IMR-90 (cell line): ENCODE measurements at regions not wholly inside any gene's neighbourhood (a gene's known extent, or its start where the extent isn't known, plus 50 kb on each side); places are given as distances from the start of the nearest gene placed in this dataset.

Source experiments
- ATAC-seq: fragments of 200-7000 bp; cut with Tn5 transposase; 2 replicates; pipeline ENCODE4 v1.9.1; 2020; ENCODE audit warnings: low read depth, mild to moderate bottlenecking, moderate library complexity
- BruUV-seq: library from RNA; stranded (reverse); fragments of 400-500 nt; replicated peaks from 2 replicates; lab custom pipeline; 2021; lab: Mats Ljungman, UMichigan
- CTCF ChIA-PET: fragments of 300-600 bp; formaldehyde crosslinking; extraction: SDS; loops from one replicate; lab custom pipeline; 2021; ENCODE audit warnings: antibody characterized with exemption; lab: Yijun Ruan, JAX
- POLR2A ChIA-PET: fragments of 300-600 bp; sonication (Branson Sonifier 250); formaldehyde crosslinking; loops from one replicate; lab custom pipeline; 2022; ENCODE audit warnings: antibody characterized with exemption; ENCODE audit not compliant: unreplicated experiment; lab: Charles Lee
- DNase-seq: peaks from one replicate; pipeline ENCODE4 v3.0.0; 2013
- H2AFZ ChIP-seq: replicated peaks from 2 replicates; pipeline ENCODE3; 2013; ENCODE audit warnings: low read length, mild to moderate bottlenecking; ENCODE audit not compliant: poor library complexity
- H2AK5ac ChIP-seq: 2 replicates; pipeline ENCODE4 v1.6.1; 2013; ENCODE audit warnings: low read depth, low read length, inconsistent platforms
- H2AK9ac ChIP-seq: replicated peaks from 2 replicates; pipeline ENCODE3; 2013; ENCODE audit warnings: mild to moderate bottlenecking, low read depth, low read length, moderate library complexity; ENCODE audit not compliant: poor library complexity
- H2BK120ac ChIP-seq: 2 replicates; pipeline ENCODE4 v1.6.1; 2013; ENCODE audit warnings: low read depth, low read length, inconsistent platforms
- H2BK15ac ChIP-seq: 3 replicates; pipeline ENCODE4 v1.6.1; 2013; ENCODE audit warnings: low read depth, low read length, inconsistent platforms
- H2BK20ac ChIP-seq: 2 replicates; pipeline ENCODE4 v1.6.1; 2013; ENCODE audit warnings: low read depth, mild to moderate bottlenecking, inconsistent platforms, low read length, moderate library complexity
- H2BK5ac ChIP-seq: 2 replicates; pipeline ENCODE4 v1.6.1; 2013; ENCODE audit warnings: mild to moderate bottlenecking, low read depth, low read length, inconsistent platforms; ENCODE audit not compliant: poor library complexity, severe bottlenecking
- H3K14ac ChIP-seq: replicated peaks from 2 replicates; pipeline ENCODE4 v1.6.1; 2013; ENCODE audit warnings: low read depth, low read length, inconsistent platforms
- H3K18ac ChIP-seq: 2 replicates; pipeline ENCODE4 v1.6.1; 2013; ENCODE audit warnings: low read depth, low read length, control low read depth
- H3K23ac ChIP-seq: 2 replicates; pipeline ENCODE4 v1.6.1; 2013; ENCODE audit warnings: low read depth, low read length, inconsistent platforms
- H3K27ac ChIP-seq: 2 replicates; pipeline ENCODE4 v1.5.1; 2013; ENCODE audit warnings: mild to moderate bottlenecking, control low read depth, low read length; ENCODE audit not compliant: insufficient read depth
- H3K27me3 ChIP-seq: 2 replicates; pipeline ENCODE4 v1.6.1; 2013; ENCODE audit warnings: low read length; ENCODE audit not compliant: control insufficient read depth, insufficient read depth
- H3K36me3 ChIP-seq: 2 replicates; pipeline ENCODE4 v1.6.1; 2013; ENCODE audit warnings: low read length, mixed read lengths; ENCODE audit not compliant: control insufficient read depth, insufficient read depth
- H3K4ac ChIP-seq: 2 replicates; pipeline ENCODE4 v1.6.1; 2013; ENCODE audit warnings: low read depth, low read length, inconsistent platforms
- H3K4me1 ChIP-seq: 2 replicates; pipeline ENCODE4 v1.6.1; 2013; ENCODE audit warnings: low read length, mixed read lengths; ENCODE audit not compliant: control insufficient read depth, insufficient read depth
- H3K4me2 ChIP-seq: 2 replicates; pipeline ENCODE4 v1.6.1; 2013; ENCODE audit warnings: low read depth, mild to moderate bottlenecking, control low read depth, low read length, moderate library complexity
- H3K4me3 ChIP-seq: 2 replicates; pipeline ENCODE4 v1.5.1; 2013; ENCODE audit warnings: low read depth, mild to moderate bottlenecking, control low read depth, low read length, moderate library complexity; ENCODE audit not compliant: insufficient read depth
- H3K56ac ChIP-seq: 2 replicates; pipeline ENCODE4 v1.6.1; 2013; ENCODE audit warnings: low read length, inconsistent platforms; ENCODE audit not compliant: insufficient read depth; ENCODE audit errors: extremely low read depth
- H3K79me1 ChIP-seq, 2 experiments: 2 replicates each; pipeline ENCODE4 v1.6.1; 2013; ENCODE audit warnings: low read length in 2 of 2, inconsistent platforms in 1 of 2, low read depth in 1 of 2
- H3K9ac ChIP-seq: 2 replicates; pipeline ENCODE4 v1.6.1; 2013; ENCODE audit warnings: low read depth, low read length, control low read depth
- H3K9me1 ChIP-seq: 2 replicates; pipeline ENCODE4 v1.6.1; 2013; ENCODE audit warnings: low read length, inconsistent platforms; ENCODE audit not compliant: insufficient read depth
- H3K9me3 ChIP-seq: 2 replicates; pipeline ENCODE4 v1.6.1; 2013; ENCODE audit warnings: low read length; ENCODE audit not compliant: control insufficient read depth, insufficient read depth
- H4K20me1 ChIP-seq: 2 replicates; pipeline ENCODE4 v1.6.1; 2013; ENCODE audit warnings: low read length, inconsistent platforms; ENCODE audit not compliant: insufficient read depth
- H4K5ac ChIP-seq: 2 replicates; pipeline ENCODE4 v1.6.1; 2013; ENCODE audit warnings: mild to moderate bottlenecking, low read depth, low read length, control low read depth
- H4K8ac ChIP-seq, 2 experiments: 2 replicates each; pipeline ENCODE4 v1.6.1; 2013; ENCODE audit warnings: low read depth in 2 of 2, low read length in 2 of 2, control low read depth in 1 of 2, inconsistent platforms in 1 of 2
- H4K91ac ChIP-seq: 2 replicates; pipeline ENCODE4 v1.6.1; 2013; ENCODE audit warnings: low read depth, low read length, inconsistent platforms; ENCODE audit not compliant: insufficient read depth
- CHD1 ChIP-seq: IDR thresholded peaks from 2 replicates; pipeline ENCODE4 v1.6.1; 2012; ENCODE audit warnings: low read depth, low read length, improper control_type of control experiment
- ELK1 ChIP-seq: fragments of 150-350 bp; IDR thresholded peaks from 2 replicates; pipeline ENCODE4 v1.6.1; 2016; ENCODE audit warnings: low read depth, mild to moderate bottlenecking, low read length, moderate library complexity, borderline replicate concordance
- MAZ ChIP-seq: IDR thresholded peaks from 2 replicates; pipeline ENCODE4 v1.6.1; 2012; ENCODE audit warnings: low read depth, mild to moderate bottlenecking, low read length, improper control_type of control experiment, moderate library complexity, borderline replicate concordance
- RFX5 ChIP-seq: IDR thresholded peaks from 2 replicates; pipeline ENCODE4 v1.8.0; 2012; ENCODE audit warnings: low read depth, mild to moderate bottlenecking, low read length, moderate library complexity
- SMC3 ChIP-seq: fragments of 150-350 bp; IDR thresholded peaks from 2 replicates; pipeline ENCODE4 v1.6.1; 2016; ENCODE audit warnings: low read depth, mild to moderate bottlenecking, antibody characterized with exemption, low read length, moderate library complexity
- WGBS, 2 experiments: methylation state at CpG; one replicate each; pipeline versions ENCODE4 v1.1.5 to v1.1.7; 2013; ENCODE audit warnings: missing lambda C conversion rate in 2 of 2; ENCODE audit not compliant: insufficient read length in 1 of 2; ENCODE audit errors: extremely low coverage in 2 of 2; 5-methylcytosine and 5-hydroxymethylcytosine counted together
- dilution Hi-C: fragments of 300-500 bp; cut with HindIII; formaldehyde crosslinking; loops from one replicate; pipeline ENCODE4 v1.14.3; 2018; ENCODE audit warnings: low sequenced_read_pairs; ENCODE audit not compliant: unreplicated experiment
- in situ Hi-C: fragments of 300-500 bp; cut with MboI; formaldehyde crosslinking; loops from 3 replicates; pipeline ENCODE4 v1.14.3; 2019; ENCODE audit warnings: low sequenced_read_pairs, inconsistent platforms, mixed read lengths
- intact Hi-C: fragments of 100-400 bp; cut with micrococcal nuclease; formaldehyde crosslinking; loops from 2 replicates; pipeline ENCODE4 v1.10.0; 2022
- TF ChIP-seq, protein P1 (sequence below): conservative IDR thresholded peaks from 2 replicates; pipeline ENCODE4 v1.5.1; 2012; ENCODE audit warnings: mild to moderate bottlenecking, low read depth, low read length, improper control_type of control experiment
- TF ChIP-seq, protein P2 (sequence below): fragments of 150-350 bp; IDR thresholded peaks from 2 replicates; pipeline ENCODE4 v1.6.1; 2017; ENCODE audit warnings: mild to moderate bottlenecking, antibody characterized with exemption, low read length, low read depth

GRCh38 chr11:86184728-86185380 is 59.7 kb upstream of the EED start:
- Histone ChIP-seq H3K9me3 (no peaks in the 10 kb centered on the region), H3K23ac (no peak overlapping the region), H3K79me1 (0 out of 4 replicates have a peak, but pooled peaks cover 0 to 7% of the 10 kb centered on the region in 2 experiments), H3K36me3 (no peaks in the 10 kb centered on the region), H4K5ac (no peak overlapping the region), H4K91ac (no peak overlapping the region), H3K4me1 (peaks cover 5% of the 10 kb centered on the region), H3K4ac (no peak overlapping the region), H3K27me3 (no peaks in the 10 kb centered on the region), H3K4me2 (no peak overlapping the region), H3K27ac (no peak overlapping the region), H2BK5ac (no peak overlapping the region), H2AK9ac (no peak overlapping the region), H2AK5ac (no peak overlapping the region), H2BK20ac (no peak overlapping the region; the same call in 1 of the 2 replicates), H3K18ac (no peak overlapping the region), H3K14ac (no peak overlapping the region), H4K20me1 (no peaks in the 10 kb centered on the region), H2BK15ac (no peak overlapping the region), H2AFZ (no peak overlapping the region), H3K9ac (no peak overlapping the region), H3K56ac (no peak overlapping the region; the same call in 1 of the 2 replicates), H4K8ac (no peak overlapping the region), H2BK120ac (no peak overlapping the region), H3K9me1 (peaks cover 8% of the 10 kb centered on the region; the same call in 1 of the 2 replicates), H3K4me3 (no peak overlapping the region)
- dilution Hi-C loops (no loop called here), intact Hi-C loops (no loop called here), in situ Hi-C loops (no loop called here)
- DNase-seq, result no peak
- ATAC-seq, result no peak
- CTCF ChIA-PET, result interaction anchor here (1.5 kb wide), 1 partner anchor 9 kb away, joined by 5 read pairs; no protein-coding TSS in a partner anchor
- no TSS peak for BruUV-seq
- 100% methylated on average over 1 of the region's 5 CpGs; no CpG with 5 or more reads in 1 of the 2 experiments for WGBS, 2 experiments
- TF ChIP-seq, protein P1, sequence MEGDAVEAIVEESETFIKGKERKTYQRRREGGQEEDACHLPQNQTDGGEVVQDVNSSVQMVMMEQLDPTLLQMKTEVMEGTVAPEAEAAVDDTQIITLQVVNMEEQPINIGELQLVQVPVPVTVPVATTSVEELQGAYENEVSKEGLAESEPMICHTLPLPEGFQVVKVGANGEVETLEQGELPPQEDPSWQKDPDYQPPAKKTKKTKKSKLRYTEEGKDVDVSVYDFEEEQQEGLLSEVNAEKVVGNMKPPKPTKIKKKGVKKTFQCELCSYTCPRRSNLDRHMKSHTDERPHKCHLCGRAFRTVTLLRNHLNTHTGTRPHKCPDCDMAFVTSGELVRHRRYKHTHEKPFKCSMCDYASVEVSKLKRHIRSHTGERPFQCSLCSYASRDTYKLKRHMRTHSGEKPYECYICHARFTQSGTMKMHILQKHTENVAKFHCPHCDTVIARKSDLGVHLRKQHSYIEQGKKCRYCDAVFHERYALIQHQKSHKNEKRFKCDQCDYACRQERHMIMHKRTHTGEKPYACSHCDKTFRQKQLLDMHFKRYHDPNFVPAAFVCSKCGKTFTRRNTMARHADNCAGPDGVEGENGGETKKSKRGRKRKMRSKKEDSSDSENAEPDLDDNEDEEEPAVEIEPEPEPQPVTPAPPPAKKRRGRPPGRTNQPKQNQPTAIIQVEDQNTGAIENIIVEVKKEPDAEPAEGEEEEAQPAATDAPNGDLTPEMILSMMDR, result no peak
- TF ChIP-seq RFX5 (no peak), ELK1 (no peak), CHD1 (no peak), MAZ (no peak), SMC3 (no peak)
- TF ChIP-seq, protein P2, sequence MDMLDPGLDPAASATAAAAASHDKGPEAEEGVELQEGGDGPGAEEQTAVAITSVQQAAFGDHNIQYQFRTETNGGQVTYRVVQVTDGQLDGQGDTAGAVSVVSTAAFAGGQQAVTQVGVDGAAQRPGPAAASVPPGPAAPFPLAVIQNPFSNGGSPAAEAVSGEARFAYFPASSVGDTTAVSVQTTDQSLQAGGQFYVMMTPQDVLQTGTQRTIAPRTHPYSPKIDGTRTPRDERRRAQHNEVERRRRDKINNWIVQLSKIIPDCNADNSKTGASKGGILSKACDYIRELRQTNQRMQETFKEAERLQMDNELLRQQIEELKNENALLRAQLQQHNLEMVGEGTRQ, result no peak
- POLR2A ChIA-PET, result interaction anchor here (0.6 kb wide), 1 partner anchor 9 kb away, joined by 5 read pairs; no protein-coding TSS in a partner anchor
